T1000 (cell line): ENCODE measurements at regions not wholly inside any gene's neighbourhood (a gene's known extent, or its start where the extent isn't known, plus 50 kb on each side); places are given as distances from the start of the nearest gene placed in this dataset.
"Not testable (repeated sequence)": the region's sequence is repeated elsewhere in the genome, so short reads cannot be mapped to it uniquely, and the experiment has no call there.

ENCODE experiments used
- DNase-seq: peaks from one replicate; lab custom pipeline; 2025; ENCODE audit warnings: mixed read lengths; lab: John Stamatoyannopoulos, UW

DNA sequence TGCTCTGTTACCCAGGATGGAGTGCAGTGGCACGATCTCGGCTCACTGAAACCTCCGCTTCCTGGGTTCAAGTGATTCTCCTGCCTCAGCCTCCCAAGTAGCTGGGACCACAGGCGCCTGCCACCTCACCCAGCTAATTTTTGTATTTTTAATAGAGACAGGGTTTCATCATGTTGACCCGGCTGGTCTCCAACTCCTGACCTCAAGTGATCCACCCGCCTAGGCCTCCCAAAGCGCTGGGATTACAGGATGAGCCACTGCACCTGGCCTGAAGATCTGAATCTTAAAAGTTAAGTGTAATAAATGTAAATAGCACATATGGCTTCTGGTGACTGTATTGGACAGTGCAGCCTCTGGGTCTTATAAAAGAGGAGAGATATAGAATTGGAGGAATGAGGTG, 74.2 kb upstream of the NOX3 start:
- DNase-seq: not testable (repeated sequence)

DNA sequence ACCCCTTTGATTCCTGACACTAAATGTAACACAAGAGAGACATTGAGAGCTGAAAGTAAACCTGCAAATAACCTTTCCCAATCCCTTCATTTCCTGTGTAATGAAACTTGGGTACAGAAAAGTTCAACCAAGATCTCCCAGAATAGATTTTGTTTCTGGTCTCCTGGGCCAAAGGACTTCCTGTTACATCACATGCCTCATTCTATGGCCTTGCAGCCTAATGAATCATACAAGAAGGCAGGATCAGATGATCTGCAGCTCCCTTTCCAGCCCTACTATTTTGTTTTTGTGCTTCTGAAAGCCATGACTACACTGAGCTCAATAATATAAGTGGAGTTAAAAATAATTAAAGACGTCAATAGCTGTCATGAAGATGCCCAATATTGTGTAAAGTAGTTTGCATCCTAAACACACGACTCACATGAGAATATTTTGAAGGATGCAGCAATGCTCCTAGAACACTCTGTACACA, 73.4 kb upstream of the NOX3 start:
- no peak for DNase-seq

DNA sequence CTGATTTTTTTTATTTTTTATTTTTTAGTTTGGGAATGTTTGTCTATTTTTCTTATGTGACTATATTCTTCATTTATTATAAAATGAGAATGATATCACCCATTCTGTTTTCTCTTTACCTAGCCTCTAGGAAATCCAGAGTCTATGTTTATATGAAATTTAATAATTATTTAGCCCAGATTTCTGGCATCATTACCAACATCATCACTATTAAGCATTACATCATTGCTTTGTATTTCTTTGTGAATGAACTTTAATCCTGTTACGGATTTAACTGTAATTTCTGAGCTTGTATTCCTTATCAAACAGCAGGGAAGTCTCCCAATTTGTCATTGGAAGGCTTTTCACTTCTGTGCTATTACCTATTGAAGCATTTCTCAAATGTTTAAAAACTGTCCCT, 72.7 kb upstream of the NOX3 start:
- DNase-seq: no peak

DNA sequence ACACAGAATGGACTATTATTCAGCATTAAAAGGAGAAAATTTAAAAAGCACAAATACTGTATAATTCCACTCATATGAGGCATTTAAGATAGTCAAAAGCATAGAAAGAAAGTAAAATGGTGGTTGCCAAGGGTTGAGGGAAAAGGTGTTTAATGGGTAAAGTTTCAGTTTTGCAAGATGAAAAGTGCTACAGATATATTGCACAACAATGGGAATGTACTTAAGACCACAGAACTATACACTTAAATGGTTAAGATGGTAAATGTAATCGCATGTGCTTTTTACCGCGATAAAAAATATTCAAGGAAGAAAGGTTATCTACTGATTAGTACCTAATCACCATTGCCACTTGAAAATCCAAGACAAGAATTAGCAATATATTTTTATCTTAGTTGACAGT, 71.8 kb upstream of the NOX3 start:
- DNase-seq: no peak

DNA sequence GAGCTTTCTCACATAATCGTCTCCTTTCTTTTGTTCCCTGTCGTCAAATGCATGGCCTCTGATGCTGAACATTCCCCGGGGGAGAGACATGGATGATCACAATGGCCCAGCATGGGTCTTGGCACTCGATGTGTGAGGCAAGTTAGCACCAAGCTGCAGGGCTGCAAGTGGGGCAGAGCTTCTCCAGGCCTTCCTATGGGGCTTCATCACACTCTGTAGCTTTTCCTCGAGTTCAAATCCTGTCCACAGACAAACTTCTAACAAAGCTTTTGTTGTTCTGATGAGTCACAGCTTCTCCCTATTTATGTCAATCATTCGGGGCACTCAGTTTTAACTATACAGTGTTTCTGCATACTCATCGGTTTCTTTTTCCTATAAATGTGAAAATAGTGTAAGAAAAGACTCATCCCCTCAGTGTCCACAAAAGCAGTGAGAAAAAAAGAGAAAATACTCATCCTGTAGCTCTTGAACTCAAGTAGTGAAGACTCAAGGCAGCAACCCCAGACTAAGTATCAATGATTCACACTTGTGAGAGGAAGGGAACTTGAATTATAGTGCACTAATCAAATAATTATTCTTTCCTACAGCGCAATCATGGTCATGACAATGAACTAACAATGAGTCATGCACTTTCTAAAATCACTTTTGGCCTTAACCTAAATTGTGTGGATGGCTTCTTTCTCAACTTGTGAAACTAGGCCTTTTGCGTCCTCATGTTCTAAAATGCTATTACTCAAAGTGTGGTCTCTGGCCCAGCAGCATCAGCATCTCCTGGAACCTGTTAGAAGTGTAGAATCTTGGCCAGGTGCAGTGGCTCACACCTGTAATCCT, 68.4 kb upstream of the NOX3 start:
- DNase-seq: no peak

DNA sequence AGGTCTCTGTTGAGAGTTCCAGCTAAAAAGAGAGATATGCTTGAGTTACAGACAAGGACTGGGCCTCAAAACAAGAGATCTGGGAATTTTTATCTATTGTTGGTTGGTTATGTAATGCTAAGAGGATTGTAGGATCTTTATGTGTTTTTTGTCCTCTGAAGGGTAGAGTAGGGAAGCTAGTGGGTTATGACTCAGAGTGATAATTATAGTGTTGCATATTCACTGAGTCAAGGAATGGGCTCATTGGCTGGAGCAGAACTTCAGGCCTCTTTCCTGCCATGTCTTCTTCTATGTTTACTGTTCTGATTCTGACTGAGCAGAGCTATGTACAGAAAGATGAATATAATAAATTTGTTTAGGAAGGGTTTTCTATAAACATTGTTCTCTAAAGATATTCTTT, 66.1 kb upstream of the NOX3 start:
- no peak for DNase-seq

DNA sequence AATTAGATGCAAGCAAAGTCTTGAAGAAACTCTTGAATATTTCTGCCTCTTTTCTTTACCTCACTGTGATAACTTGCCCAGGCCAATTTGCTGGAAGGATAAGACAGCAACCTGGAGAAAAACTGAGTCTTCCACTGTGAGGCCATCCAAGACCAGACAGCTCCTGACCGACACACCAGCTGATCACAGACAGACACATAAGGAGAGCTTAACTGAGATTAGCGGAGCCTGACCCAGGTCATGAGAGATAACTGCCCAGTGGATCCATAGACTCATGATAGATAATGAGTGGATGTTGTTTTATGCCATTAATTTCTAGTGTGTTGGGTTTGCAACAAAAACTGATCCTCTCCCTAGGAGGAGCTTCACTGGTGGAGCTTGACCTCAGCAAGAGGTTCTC, 64.4 kb upstream of the NOX3 start:
- no peak for DNase-seq

DNA sequence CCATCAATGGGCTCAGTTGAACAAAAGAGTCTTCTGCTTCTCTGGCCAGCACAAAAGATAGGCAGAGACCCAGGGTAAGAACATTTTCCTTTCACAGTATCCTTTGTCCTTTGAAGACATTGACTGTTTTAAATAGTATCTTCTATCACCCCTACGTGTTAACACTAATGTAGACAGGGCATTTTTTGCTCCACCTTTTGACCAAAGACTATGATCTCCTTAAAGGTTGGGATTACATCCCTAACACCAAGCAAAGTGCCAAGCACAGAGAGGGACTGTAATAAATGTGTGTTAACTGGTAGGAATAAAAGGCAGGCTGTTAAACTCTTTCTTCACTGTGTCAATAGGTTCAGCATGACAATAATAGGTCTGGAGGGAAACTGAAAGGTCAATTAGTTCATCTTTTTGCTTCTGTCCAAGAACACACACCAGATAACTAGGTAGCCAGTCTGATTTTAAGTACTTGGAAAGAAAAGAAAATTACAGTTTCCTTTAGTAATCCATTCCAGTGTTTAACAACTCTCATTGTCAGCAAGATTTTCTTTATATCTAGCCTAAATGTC, 63.6 kb upstream of the NOX3 start:
- DNase-seq: no peak

DNA sequence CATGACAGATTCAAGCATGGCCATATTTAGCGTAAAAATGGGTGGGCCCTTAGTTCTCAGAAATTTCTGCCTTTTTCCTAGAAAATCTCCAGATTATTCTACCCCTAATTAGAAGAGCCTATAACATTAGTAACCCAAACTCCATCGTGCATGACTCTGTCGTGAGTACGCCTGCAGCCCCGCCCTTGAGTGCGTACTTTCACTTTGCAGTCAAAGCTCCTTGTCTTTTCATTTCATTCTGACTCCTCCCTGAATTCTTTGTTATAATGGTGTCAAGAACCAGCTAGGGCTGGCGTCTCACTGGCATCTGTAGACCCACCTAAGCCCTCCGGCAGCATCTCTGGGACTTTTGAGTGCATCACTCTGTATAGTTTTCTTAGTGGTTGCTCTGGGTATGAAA, 61.7 kb upstream of the NOX3 start:
- no peak for DNase-seq

DNA sequence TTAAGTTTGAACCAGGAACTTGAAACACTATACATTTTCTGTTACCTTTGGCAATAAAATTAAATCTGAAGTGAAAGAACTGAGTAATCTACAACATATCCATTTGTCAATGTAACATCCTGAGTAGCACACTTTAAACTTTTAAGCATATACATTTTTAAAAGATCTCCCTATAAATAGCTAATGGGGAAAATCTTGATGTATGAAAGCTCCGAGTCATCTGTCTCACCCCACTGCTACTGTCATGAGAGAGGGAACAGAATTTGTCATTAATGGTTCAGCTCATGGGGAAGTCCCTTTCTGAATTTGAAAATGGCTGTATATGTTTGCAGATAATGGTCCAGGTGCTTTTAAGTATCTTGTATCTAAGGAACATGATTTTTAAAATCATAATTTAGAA, 55.2 kb upstream of the NOX3 start:
- no peak for DNase-seq

DNA sequence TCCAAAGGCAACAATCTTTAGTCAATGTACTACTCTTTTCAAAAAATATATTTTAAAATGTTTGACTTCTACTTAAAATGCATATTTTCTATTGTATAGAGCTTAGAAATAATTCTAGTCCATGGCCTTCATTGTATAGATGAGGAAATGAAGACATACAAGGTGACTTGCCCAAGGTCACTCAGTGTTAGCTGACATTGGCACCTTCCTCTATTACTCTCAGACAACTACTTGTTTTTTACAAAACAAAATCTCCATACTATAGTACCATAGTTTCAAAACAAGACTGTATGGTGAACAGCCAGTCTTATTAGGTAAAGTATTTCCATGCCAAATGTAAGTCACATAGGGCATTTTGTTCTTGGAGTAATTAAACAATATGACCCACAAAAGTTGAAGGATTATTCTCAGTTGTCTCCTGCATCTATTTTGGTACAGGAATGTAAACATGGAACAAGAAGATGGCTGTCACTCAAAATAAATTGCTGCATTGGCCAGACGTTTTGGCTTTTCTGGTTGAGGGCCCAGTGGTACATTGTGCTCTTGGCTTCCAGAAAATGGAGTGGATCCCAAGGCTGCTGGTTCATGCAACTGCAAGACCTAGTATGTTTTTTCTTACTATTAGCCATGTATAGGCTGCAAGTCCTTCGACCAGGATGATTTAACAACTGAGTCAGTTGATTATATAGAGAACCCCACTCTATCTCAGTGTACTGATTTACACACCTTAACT, 54.3 kb upstream of the NOX3 start:
- no peak for DNase-seq

DNA sequence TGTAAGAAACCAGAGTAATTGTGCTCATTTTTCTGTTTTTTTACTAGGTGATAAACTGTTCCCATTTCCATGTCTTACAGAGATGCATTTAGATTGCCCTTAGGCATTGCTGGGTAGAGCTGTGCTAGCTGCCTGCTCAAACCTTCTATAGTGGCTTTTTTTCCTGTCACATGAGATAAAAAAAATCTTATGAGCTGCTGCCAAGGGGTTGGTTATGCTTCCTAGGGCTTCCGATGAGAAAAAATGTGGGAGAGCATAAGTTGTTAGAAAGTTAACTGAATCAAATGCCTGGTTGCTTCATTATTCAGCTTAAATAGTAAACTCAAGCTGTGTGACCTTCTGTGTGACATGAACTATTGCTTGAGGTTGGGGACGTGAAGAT, 50.0 kb upstream of the NOX3 start:
- DNase-seq: no peak
